Activated CD8-positive, alpha-beta T cell treated with anti-CD3 and anti-CD28 coated beads for 36 hours (primary cell): ENCODE measurements at regions not wholly inside any gene's neighbourhood (a gene's known extent, or its start where the extent isn't known, plus 50 kb on each side); places are given as distances from the start of the nearest gene placed in this dataset.

Source experiments
- ATAC-seq: fragments of 200-7000 bp; cut with Tn5 transposase; one replicate; pipeline ENCODE4 v1.10.0; 2021; ENCODE audit warnings: mild to moderate bottlenecking, moderate library complexity
- CTCF ChIA-PET: fragments of 350-600 bp; sonication (Branson Sonifier 250); formaldehyde crosslinking; loops from one replicate; lab custom pipeline; 2021; ENCODE audit warnings: antibody characterized with exemption; lab: Charles Lee
- POLR2A ChIA-PET: fragments of 350-600 bp; sonication (Branson Sonifier 250); formaldehyde crosslinking; loops from one replicate; lab custom pipeline; 2021; ENCODE audit warnings: antibody characterized with exemption; lab: Charles Lee
- DNase-seq: peaks from one replicate; pipeline ENCODE4 v3.0.0-alpha.2; 2020
- H3K27ac Mint-ChIP-seq: one replicate; pipeline ENCODE4 v1.8.0; 2021; ENCODE audit warnings: mild to moderate bottlenecking, mixed read lengths
- H3K27me3 Mint-ChIP-seq: one replicate; pipeline ENCODE4 v1.8.0; 2021; ENCODE audit warnings: mixed read lengths
- H3K36me3 Mint-ChIP-seq: one replicate; pipeline ENCODE4 v1.8.0; 2021; ENCODE audit warnings: low read depth, mixed read lengths
- H3K4me1 Mint-ChIP-seq: one replicate; pipeline ENCODE4 v1.8.0; 2021; ENCODE audit warnings: low read depth, mixed read lengths
- H3K4me3 Mint-ChIP-seq: one replicate; pipeline ENCODE4 v1.8.0; 2021; ENCODE audit warnings: mild to moderate bottlenecking, moderate library complexity, mixed read lengths
- H3K9me3 Mint-ChIP-seq: one replicate; pipeline ENCODE4 v1.8.0; 2021; ENCODE audit warnings: mixed read lengths
- intact Hi-C: fragments of 100-400 bp; cut with micrococcal nuclease; formaldehyde crosslinking; loops from one replicate; pipeline ENCODE4 v1.10.0; 2022
- TF ChIP-seq, protein P1 (sequence below): fragments of 200-600 bp; IDR thresholded peaks from one replicate; pipeline ENCODE4 v1.8.0; 2022; ENCODE audit warnings: antibody characterized with exemption, mild to moderate bottlenecking

- POLR2A ChIA-PET, result no interaction called here
- CTCF ChIA-PET, result no interaction called here
- H3K27ac Mint-ChIP-seq, result no peak overlapping the region
- H3K9me3 Mint-ChIP-seq, result no peaks in the 10 kb centered on the region
- H3K27me3 Mint-ChIP-seq, result no peaks in the 10 kb centered on the region
- no peak overlapping the region for H3K4me3 Mint-ChIP-seq
- TF ChIP-seq, protein P1, sequence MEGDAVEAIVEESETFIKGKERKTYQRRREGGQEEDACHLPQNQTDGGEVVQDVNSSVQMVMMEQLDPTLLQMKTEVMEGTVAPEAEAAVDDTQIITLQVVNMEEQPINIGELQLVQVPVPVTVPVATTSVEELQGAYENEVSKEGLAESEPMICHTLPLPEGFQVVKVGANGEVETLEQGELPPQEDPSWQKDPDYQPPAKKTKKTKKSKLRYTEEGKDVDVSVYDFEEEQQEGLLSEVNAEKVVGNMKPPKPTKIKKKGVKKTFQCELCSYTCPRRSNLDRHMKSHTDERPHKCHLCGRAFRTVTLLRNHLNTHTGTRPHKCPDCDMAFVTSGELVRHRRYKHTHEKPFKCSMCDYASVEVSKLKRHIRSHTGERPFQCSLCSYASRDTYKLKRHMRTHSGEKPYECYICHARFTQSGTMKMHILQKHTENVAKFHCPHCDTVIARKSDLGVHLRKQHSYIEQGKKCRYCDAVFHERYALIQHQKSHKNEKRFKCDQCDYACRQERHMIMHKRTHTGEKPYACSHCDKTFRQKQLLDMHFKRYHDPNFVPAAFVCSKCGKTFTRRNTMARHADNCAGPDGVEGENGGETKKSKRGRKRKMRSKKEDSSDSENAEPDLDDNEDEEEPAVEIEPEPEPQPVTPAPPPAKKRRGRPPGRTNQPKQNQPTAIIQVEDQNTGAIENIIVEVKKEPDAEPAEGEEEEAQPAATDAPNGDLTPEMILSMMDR, result no peak
- ATAC-seq, result no peak
- no peaks in the 10 kb centered on the region for H3K4me1 Mint-ChIP-seq
- no peak for DNase-seq
- intact Hi-C loops, result no loop called here
- no peaks in the 10 kb centered on the region for H3K36me3 Mint-ChIP-seq
Measured at GRCh38 chr21:15354516-15354915, 289.7 kb upstream of the NRIP1 start.

DNA sequence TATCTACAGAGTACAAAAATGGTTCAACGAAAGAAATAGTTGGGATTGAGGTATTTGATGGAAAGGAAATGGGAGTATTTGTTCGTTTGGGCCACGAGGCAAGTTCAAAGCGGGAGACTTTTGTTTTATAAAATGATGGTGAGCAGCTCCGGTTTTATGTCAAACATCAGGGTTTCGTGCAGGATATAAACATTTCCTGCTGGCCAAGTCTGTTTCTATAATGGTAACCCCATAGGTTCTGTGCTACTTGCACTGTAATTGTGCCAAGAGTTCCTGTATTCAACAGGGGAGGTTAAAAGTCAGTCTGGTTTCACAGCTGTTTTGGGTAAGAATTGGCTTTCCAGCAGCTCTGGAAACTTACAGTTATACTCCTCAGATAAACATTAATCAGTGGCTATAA, 290.3 kb upstream of the NRIP1 start:
- ATAC-seq (no peak), DNase-seq (no peak)
- H3K27me3 Mint-ChIP-seq, result no peaks in the 10 kb centered on the region
- H3K9me3 Mint-ChIP-seq, result no peaks in the 10 kb centered on the region
- no peak overlapping the region for H3K27ac Mint-ChIP-seq
- intact Hi-C loops, result no loop called here
- ChIA-PET CTCF (no interaction called here), POLR2A (no interaction called here)
- H3K4me3 Mint-ChIP-seq, result no peak overlapping the region
- TF ChIP-seq, protein P1, result no peak
- no peaks in the 10 kb centered on the region for H3K36me3 Mint-ChIP-seq
- H3K4me1 Mint-ChIP-seq, result no peaks in the 10 kb centered on the region

GRCh38 chr21:15359251-15359650, 294.5 kb upstream of the NRIP1 start:
- H3K27me3 Mint-ChIP-seq, result no peaks in the 10 kb centered on the region
- H3K36me3 Mint-ChIP-seq, result no peaks in the 10 kb centered on the region
- ChIA-PET CTCF (interaction anchor here (1.5 kb wide), 1 partner anchor 123 kb away, joined by 3 read pairs; no protein-coding TSS in a partner anchor), POLR2A (no interaction called here)
- DNase-seq, result no peak
- intact Hi-C loops, result no loop called here
- H3K4me3 Mint-ChIP-seq, result no peak overlapping the region
- TF ChIP-seq, protein P1, result no peak
- no peaks in the 10 kb centered on the region for H3K9me3 Mint-ChIP-seq
- no peak for ATAC-seq
- no peaks in the 10 kb centered on the region for H3K4me1 Mint-ChIP-seq
- no peak overlapping the region for H3K27ac Mint-ChIP-seq

DNA sequence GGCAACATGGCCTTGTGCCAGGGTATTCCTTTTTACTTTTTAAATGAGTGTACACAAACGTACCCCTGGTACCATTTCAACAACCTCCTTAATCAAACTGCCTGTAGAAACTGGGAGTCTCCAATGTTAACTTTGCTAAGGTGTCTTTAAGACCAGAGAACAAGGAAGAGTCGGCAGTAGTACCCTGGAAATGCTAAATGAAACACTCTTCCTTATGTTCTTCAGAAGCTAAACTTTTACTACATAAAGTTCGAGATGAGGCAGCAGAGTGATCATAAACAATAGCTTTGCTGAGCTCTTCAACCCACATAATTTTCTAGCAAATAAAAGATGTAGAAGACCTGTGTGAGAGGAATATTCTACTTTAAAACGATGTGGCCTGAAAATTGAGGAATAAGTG, 297.7 kb upstream of the NRIP1 start:
- ChIA-PET POLR2A (interaction anchor here (0.7 kb wide), 1 partner anchor 57 kb away, joined by 3 read pairs; no protein-coding TSS in a partner anchor), CTCF (interaction anchor here (1.4 kb wide), 1 partner anchor 43 kb away, joined by 3 read pairs; no protein-coding TSS in a partner anchor)
- Mint-ChIP-seq H3K4me1 (no peaks in the 10 kb centered on the region), H3K36me3 (no peaks in the 10 kb centered on the region), H3K9me3 (peaks cover 16% of the 10 kb centered on the region), H3K27ac (no peak overlapping the region), H3K27me3 (no peaks in the 10 kb centered on the region), H3K4me3 (no peak overlapping the region)
- intact Hi-C loops, result no loop called here
- DNase-seq, result no peak
- TF ChIP-seq, protein P1, result no peak
- no peak for ATAC-seq

DNA sequence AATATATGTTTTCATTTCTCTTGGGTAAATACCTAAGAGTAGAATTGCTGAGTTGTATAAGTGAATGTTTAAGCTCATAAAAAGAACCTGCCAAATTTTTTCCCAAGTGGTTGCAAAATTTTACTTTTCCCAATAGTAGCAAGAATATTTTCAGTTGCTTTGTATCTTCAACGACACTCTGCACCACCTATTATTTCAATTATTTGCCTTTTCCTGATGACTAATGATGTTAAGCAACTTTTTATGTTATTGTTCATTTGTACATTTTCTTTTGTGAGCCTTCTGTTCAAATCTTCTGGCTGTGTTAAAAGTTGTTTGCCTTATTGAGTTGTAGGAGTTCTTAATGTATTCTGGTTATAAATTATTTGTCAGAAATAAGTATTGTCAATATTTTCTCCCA, 299.1 kb upstream of the NRIP1 start:
- H3K27ac Mint-ChIP-seq, result no peak overlapping the region
- no peaks in the 10 kb centered on the region for H3K4me1 Mint-ChIP-seq
- no peaks in the 10 kb centered on the region for H3K36me3 Mint-ChIP-seq
- peaks cover 17% of the 10 kb centered on the region for H3K9me3 Mint-ChIP-seq
- CTCF ChIA-PET, result interaction anchor here (1.4 kb wide), 1 partner anchor 44 kb away, joined by 3 read pairs; no protein-coding TSS in a partner anchor
- H3K27me3 Mint-ChIP-seq, result no peaks in the 10 kb centered on the region
- POLR2A ChIA-PET, result no interaction called here
- DNase-seq, result no peak
- intact Hi-C loops, result no loop called here
- no peak for ATAC-seq
- H3K4me3 Mint-ChIP-seq, result no peak overlapping the region
- TF ChIP-seq, protein P1, result no peak
